A549 (cell line): ENCODE measurements at regions not wholly inside any gene's neighbourhood (a gene's known extent, or its start where the extent isn't known, plus 50 kb on each side); places are given as distances from the start of the nearest gene placed in this dataset.

Experiments
- EP300 ChIP-seq, 2 experiments: fragments of >200 bp; sonication (Bioruptor Twin); formaldehyde crosslinking; IDR thresholded peaks; 2 replicates in 1 of 2; 3 replicates in 1 of 2; pipeline ENCODE4 v1.6.1; 2016 to 2017
- POLR2A ChIP-seq: IDR thresholded peaks from 2 replicates; pipeline ENCODE4 v1.6.1; 2012; ENCODE audit warnings: mild to moderate bottlenecking, low read length
- RAD21 ChIP-seq, 2 experiments: fragments of >200 bp in 1 of 2; sonication (Bioruptor Twin) in 1 of 2; formaldehyde crosslinking in 1 of 2; IDR thresholded peaks in 1 of 2; conservative IDR thresholded peaks in 1 of 2; 2 replicates in 1 of 2; 3 replicates in 1 of 2; pipeline ENCODE4 v1.6.1; 2012 to 2018; ENCODE audit warnings: inconsistent platforms in 1 of 2
- TF ChIP-seq, protein P1 (sequence below): fragments of >200 bp; sonication (Bioruptor Twin); formaldehyde crosslinking; IDR thresholded peaks from 3 replicates; pipeline ENCODE4 v1.5.1; 2016

DNA sequence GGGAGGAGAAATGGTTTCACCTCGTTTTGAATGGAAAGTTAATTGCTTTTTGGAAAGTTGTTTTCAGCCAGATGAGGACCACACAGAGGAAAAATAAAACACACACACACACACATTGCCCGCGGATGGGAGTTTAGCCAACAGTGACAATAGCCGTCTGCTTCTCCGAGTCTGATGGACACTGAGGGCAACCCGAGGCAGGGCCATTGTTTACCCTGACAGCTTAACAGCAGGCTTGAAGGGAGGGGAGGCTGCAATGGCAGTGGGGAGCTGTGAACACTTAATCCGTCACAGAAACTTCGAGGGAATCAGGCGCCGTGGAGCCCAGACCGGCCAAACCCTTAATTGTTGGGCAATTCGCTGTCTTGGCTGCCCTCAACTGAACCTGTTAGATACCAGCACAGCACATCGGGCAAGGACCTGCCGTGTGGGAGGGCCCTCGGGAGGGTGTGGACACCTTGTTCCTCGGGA is 145.9 kb downstream of the ACKR3 start:
- TF ChIP-seq, protein P1, sequence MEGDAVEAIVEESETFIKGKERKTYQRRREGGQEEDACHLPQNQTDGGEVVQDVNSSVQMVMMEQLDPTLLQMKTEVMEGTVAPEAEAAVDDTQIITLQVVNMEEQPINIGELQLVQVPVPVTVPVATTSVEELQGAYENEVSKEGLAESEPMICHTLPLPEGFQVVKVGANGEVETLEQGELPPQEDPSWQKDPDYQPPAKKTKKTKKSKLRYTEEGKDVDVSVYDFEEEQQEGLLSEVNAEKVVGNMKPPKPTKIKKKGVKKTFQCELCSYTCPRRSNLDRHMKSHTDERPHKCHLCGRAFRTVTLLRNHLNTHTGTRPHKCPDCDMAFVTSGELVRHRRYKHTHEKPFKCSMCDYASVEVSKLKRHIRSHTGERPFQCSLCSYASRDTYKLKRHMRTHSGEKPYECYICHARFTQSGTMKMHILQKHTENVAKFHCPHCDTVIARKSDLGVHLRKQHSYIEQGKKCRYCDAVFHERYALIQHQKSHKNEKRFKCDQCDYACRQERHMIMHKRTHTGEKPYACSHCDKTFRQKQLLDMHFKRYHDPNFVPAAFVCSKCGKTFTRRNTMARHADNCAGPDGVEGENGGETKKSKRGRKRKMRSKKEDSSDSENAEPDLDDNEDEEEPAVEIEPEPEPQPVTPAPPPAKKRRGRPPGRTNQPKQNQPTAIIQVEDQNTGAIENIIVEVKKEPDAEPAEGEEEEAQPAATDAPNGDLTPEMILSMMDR, result no peak
- TF ChIP-seq EP300 (IDR thresholded peaks at IDR 0.05) (no peak), POLR2A (no peak), RAD21 (conservative IDR thresholded peaks at IDR 0.05 in 1 of 2, IDR thresholded peaks at IDR 0.05 in 1 of 2) (no peak)
